ENCODE measurements at regions not wholly inside any gene's neighbourhood (a gene's known extent, or its start where the extent isn't known, plus 50 kb on each side); places are given as distances from the start of the nearest gene placed in this dataset.

DNA sequence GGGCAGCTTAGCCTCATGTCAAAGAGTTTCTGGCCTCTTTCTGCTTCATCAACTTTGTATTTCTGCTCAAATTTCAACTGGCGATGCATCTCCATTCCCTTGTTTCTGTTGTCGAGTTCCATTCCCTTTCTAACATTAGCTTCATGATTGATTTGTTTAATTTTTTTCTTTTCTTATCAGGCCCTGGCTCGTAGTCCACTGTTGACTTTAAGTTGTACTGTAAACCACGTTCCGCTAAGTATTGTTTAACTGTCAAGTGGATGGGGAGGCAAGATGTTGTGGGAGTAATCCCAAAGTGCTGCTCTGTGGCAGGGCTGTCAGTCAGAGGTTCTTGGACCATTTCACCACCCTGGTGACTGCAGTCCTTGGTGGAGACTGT, 309.1 kb downstream of the PSAT1 start:
- no peak for DNase-seq

DNA sequence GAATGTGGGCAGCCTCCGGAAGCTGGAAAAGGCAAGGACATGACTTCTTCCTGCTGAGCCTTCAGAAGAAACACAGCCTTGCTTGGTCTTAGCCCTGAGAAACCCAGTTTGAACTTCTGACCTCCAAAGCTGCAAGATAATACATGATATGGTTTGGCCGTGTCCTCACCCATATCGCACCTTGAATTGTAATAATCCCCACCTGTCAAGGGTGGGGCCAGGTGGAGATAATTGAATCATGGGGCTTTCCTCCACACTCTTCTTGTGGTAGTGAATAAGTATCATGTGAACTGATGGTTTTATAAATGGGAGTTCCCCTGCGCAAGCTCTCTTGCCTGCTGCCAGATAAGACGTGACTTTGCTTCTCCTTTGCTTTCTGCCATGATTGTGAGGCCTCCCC, 310.9 kb downstream of the PSAT1 start:
- no peak for DNase-seq

- no peak for DNase-seq
Observed at GRCh38 chr9:78609450-78609849, 312.5 kb downstream of the PSAT1 start.

- no peak for DNase-seq
Observed at GRCh38 chr9:78612091-78612490, 315.2 kb downstream of the PSAT1 start.

DNA sequence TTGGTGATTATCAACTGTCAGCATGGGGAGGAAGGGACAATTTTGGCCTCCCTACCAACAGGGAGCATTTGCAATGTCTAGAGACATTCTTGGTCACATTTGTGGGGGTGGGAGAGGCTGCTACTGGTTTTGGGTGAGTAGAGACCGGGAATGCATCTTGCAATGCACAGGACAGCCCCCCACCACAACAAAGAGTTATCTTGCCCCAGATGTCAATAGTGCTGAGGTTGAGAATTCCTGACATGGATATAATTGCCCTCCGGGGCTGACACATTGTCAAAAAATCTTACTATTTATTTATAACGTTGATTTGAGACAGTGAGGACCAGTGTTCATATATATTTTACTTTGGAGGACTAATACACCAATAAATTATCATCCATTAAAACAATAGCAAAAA, 316.1 kb downstream of the PSAT1 start:
- DNase-seq = no peak

GRCh38 chr9:78614892-78615291, 318.0 kb downstream of the PSAT1 start:
- DNase-seq = no peak

DNA sequence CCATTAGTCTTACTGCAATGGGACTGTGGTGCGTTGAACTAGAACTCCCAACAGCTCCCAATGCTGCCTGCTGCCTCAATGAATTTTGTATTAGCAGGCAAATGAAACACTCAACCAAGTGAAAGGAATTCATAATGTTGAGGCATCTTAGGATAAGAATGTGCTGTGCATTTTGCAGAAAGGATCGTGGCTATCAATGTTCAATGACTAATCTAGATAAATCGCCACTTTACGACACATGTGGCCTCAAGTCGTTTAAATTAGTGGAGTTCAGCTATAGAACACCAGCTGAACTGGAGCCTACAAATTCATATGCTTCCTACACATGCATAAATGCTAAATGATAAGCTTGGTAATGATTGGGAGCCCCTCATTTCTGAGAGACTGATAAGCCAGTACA, 318.4 kb downstream of the PSAT1 start:
- DNase-seq = no peak

- no peak for DNase-seq
Observed at GRCh38 chr9:78618735-78619134, 321.8 kb downstream of the PSAT1 start.

GRCh38 chr9:78620303-78620702, 323.4 kb downstream of the PSAT1 start:
- DNase-seq = no peak

DNA sequence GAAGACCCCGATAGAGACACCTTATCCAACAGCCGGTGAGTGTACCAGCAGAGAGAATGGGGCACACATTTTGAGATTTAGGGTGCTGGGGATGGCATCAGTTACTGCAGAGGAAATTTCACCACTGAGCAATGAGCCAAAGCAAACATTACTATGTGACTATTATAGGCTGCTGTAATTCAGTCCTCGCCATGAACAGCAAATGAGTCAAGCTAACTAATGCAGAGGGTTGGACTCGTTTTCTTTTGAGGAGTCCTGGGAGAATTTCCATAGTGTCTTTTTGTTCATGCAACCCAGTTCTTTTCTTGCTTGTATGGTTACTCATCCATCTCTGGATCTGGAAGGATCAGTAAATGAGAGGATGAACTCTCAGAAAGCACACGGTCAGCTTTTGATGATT, 323.8 kb downstream of the PSAT1 start:
- no peak for DNase-seq

GRCh38 chr9:78622126-78622525, 325.2 kb downstream of the PSAT1 start:
- DNase-seq = no peak

DNA sequence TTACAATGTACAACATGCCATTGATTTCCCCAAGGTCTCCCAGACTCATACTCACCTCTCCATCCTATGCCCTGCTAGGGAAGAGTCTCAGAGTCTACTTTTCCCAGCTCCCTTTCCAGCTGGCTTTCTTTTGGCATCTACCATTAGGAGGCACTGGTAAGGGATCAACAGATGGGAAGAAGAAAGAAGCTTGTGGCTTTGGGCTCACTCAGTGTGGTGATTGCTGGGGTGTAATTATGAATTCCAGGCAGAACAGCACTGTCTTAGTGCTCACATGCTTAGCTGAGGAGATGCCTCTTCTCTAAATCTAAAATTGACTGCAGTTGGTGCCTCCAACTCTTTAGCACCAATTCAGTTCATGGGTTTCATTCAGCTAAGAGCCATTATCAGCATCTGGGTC, 330.0 kb downstream of the PSAT1 start:
- no peak for DNase-seq

DNA sequence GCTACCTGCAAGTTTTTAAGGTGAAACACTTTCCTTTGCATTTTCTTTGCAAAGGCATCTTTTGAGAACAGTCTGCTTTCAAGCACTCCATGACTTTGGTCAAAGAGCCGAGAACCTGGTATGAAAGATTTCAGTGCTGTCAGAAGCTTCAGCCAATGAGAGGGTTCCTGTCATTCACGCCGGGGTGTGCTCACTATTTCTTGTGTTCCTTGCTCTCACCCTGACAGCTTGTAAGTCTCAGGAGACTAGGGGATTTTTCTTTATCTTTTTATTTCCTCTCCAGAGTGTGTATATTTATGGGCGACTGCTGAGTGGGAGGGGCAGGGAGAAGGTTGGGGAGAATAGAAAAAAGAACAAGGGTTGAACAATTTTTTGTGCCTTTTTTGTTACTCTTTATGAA, 334.0 kb downstream of the PSAT1 start:
- no peak for DNase-seq

DNA sequence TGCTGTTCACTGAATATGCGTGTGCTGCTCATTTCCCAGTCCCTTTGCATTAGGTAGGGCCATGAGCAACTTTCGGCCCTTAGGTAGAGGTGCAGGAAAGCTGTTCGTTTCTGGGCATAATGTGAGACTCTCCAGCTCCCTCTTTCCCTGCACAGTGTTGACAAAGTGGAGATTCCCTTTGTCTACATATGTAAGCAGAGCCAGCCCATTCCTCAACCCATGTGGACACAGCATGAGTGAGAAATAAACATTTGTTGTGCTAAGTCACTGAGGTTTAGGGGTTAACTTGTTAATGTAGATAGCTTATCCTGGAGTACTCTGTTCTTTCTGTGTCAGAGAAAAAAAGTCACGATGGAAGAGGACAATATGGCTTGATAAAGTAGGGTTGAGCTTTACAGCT, 343.8 kb downstream of the PSAT1 start:
- no peak for DNase-seq

- DNase-seq = no peak
Observed at GRCh38 chr9:78644359-78644758, 347.4 kb downstream of the PSAT1 start.

- no peak for DNase-seq
Observed at GRCh38 chr9:78654324-78654723, 357.4 kb downstream of the PSAT1 start.

DNA sequence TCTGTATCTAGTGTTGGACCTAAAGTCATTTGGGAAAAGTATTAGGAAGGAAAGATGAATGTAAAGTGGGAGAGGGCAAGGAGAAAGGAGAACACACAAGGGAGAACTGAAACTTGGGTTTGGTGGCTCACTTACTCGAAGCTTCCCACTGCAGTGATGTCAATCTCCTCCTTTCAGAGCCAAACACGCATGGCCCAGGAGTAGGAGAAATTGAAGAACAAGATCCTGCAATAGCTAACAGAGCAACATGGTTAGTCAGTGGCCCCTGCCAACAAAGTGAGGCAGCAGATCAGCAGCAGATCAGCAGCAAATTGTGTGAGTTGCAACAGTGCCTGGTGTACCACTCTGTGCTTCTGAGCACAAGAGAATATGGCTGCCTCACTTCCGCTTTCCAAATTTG, 366.4 kb downstream of the PSAT1 start:
- no peak for DNase-seq

- no peak for DNase-seq
Observed at GRCh38 chr9:78664370-78664769, 367.4 kb downstream of the PSAT1 start.

- no peak for DNase-seq
Observed at GRCh38 chr9:78666818-78667414, 370.0 kb downstream of the PSAT1 start.

- no peak for DNase-seq
Observed at GRCh38 chr9:78668148-78668832, 371.4 kb downstream of the PSAT1 start.

DNA sequence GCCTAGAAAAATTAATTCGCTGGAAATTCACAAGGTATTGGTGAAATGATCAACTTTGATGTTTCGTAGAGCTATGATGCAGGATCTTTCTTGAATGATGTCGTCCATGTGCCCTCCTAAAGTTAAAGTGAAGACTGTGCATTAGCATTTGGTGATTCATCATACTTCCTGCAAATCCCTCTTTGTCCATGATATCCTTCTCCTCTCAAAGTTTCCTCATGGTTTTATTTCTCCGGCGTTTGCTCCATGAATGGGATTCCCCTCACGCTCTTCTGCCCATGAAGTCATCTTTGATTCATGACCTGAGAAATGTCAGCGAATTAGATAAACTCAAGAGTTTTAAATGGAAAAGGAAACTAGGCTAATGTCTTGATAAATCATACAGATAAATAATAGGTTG, 372.7 kb downstream of the PSAT1 start:
- no peak for DNase-seq

- no peak for DNase-seq
Observed at GRCh38 chr9:78671785-78672184, 374.9 kb downstream of the PSAT1 start.

DNA sequence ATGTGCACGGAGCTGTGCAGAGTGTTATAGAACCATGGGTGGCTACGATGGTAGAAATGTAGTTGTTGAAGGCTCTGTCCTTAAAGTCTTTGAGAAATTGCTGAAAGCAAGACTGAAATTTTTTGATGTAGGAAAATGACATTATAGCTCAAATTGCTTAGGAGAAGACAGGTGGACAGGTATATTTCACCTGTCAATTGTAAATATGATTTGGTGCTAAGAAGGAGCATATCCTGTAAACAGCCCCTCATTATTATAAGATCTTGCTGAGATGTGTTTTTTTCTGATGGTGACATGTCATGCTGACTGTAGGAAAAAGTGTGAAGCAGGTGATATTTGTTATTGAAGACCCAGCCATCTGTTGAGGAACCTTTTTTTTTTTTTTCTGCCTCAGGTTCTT, 377.9 kb downstream of the PSAT1 start:
- DNase-seq = no peak

GRCh38 chr9:78676009-78676408, 379.1 kb downstream of the PSAT1 start:
- DNase-seq = no peak

DNA sequence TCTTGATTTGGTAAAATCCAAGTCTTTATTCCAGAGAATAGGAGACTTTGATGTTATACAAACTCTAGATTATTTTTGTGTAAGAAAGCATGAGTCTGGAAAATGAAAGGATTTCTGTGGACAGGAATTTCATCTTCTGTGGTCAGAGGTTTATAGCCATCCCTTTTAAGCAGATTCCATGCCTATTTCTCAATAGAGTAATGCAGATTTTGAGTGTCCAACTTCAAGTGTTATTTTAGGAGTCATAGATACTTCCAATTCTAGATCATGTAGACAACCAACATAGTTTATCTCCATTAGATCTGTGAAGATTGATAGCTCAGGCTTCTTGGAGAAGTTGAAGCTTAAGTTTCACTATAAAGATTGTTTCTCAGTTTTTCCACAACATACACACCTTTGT, 379.7 kb downstream of the PSAT1 start:
- no peak for DNase-seq

Data from activated CD4-positive, alpha-beta T cell treated with anti-CD3 and anti-CD28 coated beads, Interleukin-2, amount 50 U/mL, for 1 hour (primary cell).